K562 (cell line): ENCODE measurements at regions not wholly inside any gene's neighbourhood (a gene's known extent, or its start where the extent isn't known, plus 50 kb on each side); places are given as distances from the start of the nearest gene placed in this dataset.

Experiments
- ATAC-seq: fragments of 200-7000 bp; cut with Tn5 transposase; 3 replicates; pipeline ENCODE4 v1.9.1; 2020; ENCODE audit warnings: moderate library complexity
- BruUV-seq: library from RNA; stranded (reverse); fragments of 400-500 nt; replicated peaks from 2 replicates; lab custom pipeline; 2021; lab: Mats Ljungman, UMichigan
- CTCF ChIA-PET: fragments of 300-600 bp; formaldehyde crosslinking; extraction: SDS; loops from one replicate; lab custom pipeline; 2021; ENCODE audit warnings: low intra/inter-chr PET ratio; lab: Yijun Ruan, JAX
- POLR2A ChIA-PET: fragments of 300-600, 350-650 bp; sonication (Branson Sonifier 250); formaldehyde crosslinking; extraction: SDS; loops from one replicate; lab custom pipeline; 2021; ENCODE audit warnings: antibody characterized with exemption, inconsistent platforms; lab: Yijun Ruan, JAX
- DNase-seq, 4 experiments: peaks; one replicate each; pipeline versions ENCODE4 v3.0.0 to v3.0.0-alpha.2; 2011 to 2018; ENCODE audit warnings: low spot score in 3 of 4, mixed read lengths in 3 of 4; ENCODE audit errors: extremely low read depth in 1 of 4
- FAIRE-seq: peaks from 2 replicates; lab custom pipeline; 2011; peaks lifted over from hg19 to GRCh38; lab: Jason Lieb, UNC
- H2AFZ ChIP-seq: 2 replicates; pipeline ENCODE4 v1.6.0; 2011; ENCODE audit warnings: low read depth, low read length, control low read depth, inconsistent platforms
- H3K27ac ChIP-seq: fragments of 200-600 bp; 3 replicates; pipeline ENCODE4 v1.8.0; 2011; ENCODE audit warnings: low read depth, mild to moderate bottlenecking, control low read depth, inconsistent platforms, low read length, moderate library complexity, mixed read lengths; ENCODE audit errors: extremely low read depth
- H3K27me3 ChIP-seq, 2 experiments: fragments of 300-600 bp in 1 of 2; 2 replicates in 1 of 2; 3 replicates in 1 of 2; pipeline versions ENCODE4 v1.6.0 to v1.8.0; 2011; ENCODE audit warnings: inconsistent platforms in 2 of 2, low read length in 2 of 2, mild to moderate bottlenecking in 1 of 2, mixed read lengths in 1 of 2, moderate library complexity in 1 of 2; ENCODE audit not compliant: control insufficient read depth in 2 of 2, insufficient read depth in 2 of 2
- H3K36me3 ChIP-seq: fragments of 300-600 bp; 3 replicates; pipeline ENCODE4 v1.8.0; 2011; ENCODE audit warnings: mild to moderate bottlenecking, low read length, inconsistent platforms; ENCODE audit not compliant: control insufficient read depth, insufficient read depth
- H3K4me1 ChIP-seq, 2 experiments: fragments of 200-600 bp in 1 of 2; replicated peaks in 1 of 2; 2 replicates in 1 of 2; 3 replicates in 1 of 2; pipeline versions ENCODE4 v1.5.1 to v1.8.0; 2011; ENCODE audit warnings: inconsistent platforms in 2 of 2, low read length in 2 of 2, mild to moderate bottlenecking in 1 of 2, mixed read lengths in 1 of 2, moderate library complexity in 1 of 2; ENCODE audit not compliant: control insufficient read depth in 2 of 2, insufficient read depth in 2 of 2
- H3K4me2 ChIP-seq: 2 replicates; pipeline ENCODE4 v1.6.1; 2011; ENCODE audit warnings: low read length, control low read depth, inconsistent platforms, mixed read lengths; ENCODE audit not compliant: insufficient read depth
- H3K4me3 ChIP-seq: fragments of 200-600 bp; sonication (generic), shearing (Covaris generic); 2 replicates; pipeline ENCODE4 v1.5.1; 2016; ENCODE audit warnings: control low read depth, inconsistent platforms
- H3K79me2 ChIP-seq: fragments of 200-600 bp; 3 replicates; pipeline ENCODE4 v1.8.0; 2011; ENCODE audit warnings: low read length, inconsistent platforms; ENCODE audit not compliant: control insufficient read depth, insufficient read depth
- H3K9ac ChIP-seq, 2 experiments: 2 replicates each; pipeline versions ENCODE4 v1.6.0 to v1.6.1; 2011; ENCODE audit warnings: low read depth in 2 of 2, low read length in 2 of 2, control low read depth in 1 of 2, inconsistent platforms in 1 of 2, mild to moderate bottlenecking in 1 of 2, mixed read lengths in 1 of 2; ENCODE audit not compliant: insufficient read depth in 1 of 2
- H3K9me1 ChIP-seq: one replicate; pipeline ENCODE4 v1.6.0; 2011; ENCODE audit warnings: inconsistent platforms, mild to moderate bottlenecking, low read length, moderate library complexity; ENCODE audit not compliant: control insufficient read depth, insufficient read depth
- H3K9me3 ChIP-seq: replicated peaks from 2 replicates; pipeline ENCODE4 v1.5.1; 2011; ENCODE audit warnings: low read depth, low read length, inconsistent platforms; ENCODE audit not compliant: control insufficient read depth, insufficient read depth
- H4K20me1 ChIP-seq: replicated peaks from 2 replicates; pipeline ENCODE4 v1.6.1; 2011; ENCODE audit warnings: low read length, inconsistent platforms, mixed read lengths; ENCODE audit not compliant: control insufficient read depth, insufficient read depth
- ARID3B ChIP-seq: fragments of 250-450 bp; sonication (Bioruptor Pico); IDR thresholded peaks from 2 replicates; pipeline ENCODE4 v1.4.0; 2020; ENCODE audit warnings: borderline replicate concordance
- CTBP1 ChIP-seq: fragments of 450-650 bp; IDR thresholded peaks from 2 replicates; pipeline ENCODE4 v1.6.1; 2016; ENCODE audit warnings: borderline replicate concordance
- HDAC2 ChIP-seq: fragments of 450-650 bp; IDR thresholded peaks from 2 replicates; pipeline ENCODE4 v1.6.1; 2016; ENCODE audit warnings: mild to moderate bottlenecking
- NCOA6 ChIP-seq: fragments of 450-650 bp; IDR thresholded peaks from 2 replicates; pipeline ENCODE4 v1.6.1; 2017; ENCODE audit warnings: mild to moderate bottlenecking
- NELFE ChIP-seq: IDR thresholded peaks from 2 replicates; pipeline ENCODE4 v1.6.1; 2011; ENCODE audit warnings: mild to moderate bottlenecking; ENCODE audit not compliant: insufficient read depth, insufficient read length
- PCBP2 ChIP-seq: fragments of 200-400 bp; formaldehyde crosslinking; IDR thresholded peaks from 2 replicates; pipeline ENCODE4 v1.6.1; 2018; ENCODE audit warnings: low read length, low read depth, mild to moderate bottlenecking, moderate library complexity; ENCODE audit not compliant: poor library complexity, severe bottlenecking
- TAF15 ChIP-seq: fragments of 200-400 bp; formaldehyde crosslinking; IDR thresholded peaks from 2 replicates; pipeline ENCODE4 v1.6.1; 2017; ENCODE audit warnings: mild to moderate bottlenecking, low read depth, low read length, moderate library complexity
- THAP12 ChIP-seq: fragments of 250-450 bp; sonication (Bioruptor Pico); IDR thresholded peaks from 2 replicates; pipeline ENCODE4 v1.9.0; 2021; ENCODE audit warnings: mild to moderate bottlenecking, inconsistent platforms
- ZNF274 ChIP-seq: IDR thresholded peaks from 2 replicates; pipeline ENCODE4 v1.6.1; 2011; ENCODE audit warnings: low read depth, mild to moderate bottlenecking, low read length, moderate library complexity, borderline replicate concordance
- ZNF280A ChIP-seq: fragments of 450-650 bp; IDR thresholded peaks from 2 replicates; pipeline ENCODE4 v1.6.1; 2018; ENCODE audit warnings: mild to moderate bottlenecking, low read depth; ENCODE audit not compliant: partially characterized antibody
- ZNF76 ChIP-seq: fragments of 250-450 bp; sonication (Bioruptor Pico); IDR thresholded peaks from 2 replicates; pipeline ENCODE4 v1.4.0; 2020; ENCODE audit warnings: mild to moderate bottlenecking, moderate library complexity, borderline replicate concordance
- WGBS: fragments of 100-300 bp; shearing (Covaris generic); methylation state at CpG from one replicate; pipeline ENCODE4 v1.1.6; 2016; ENCODE audit warnings: low coverage, mixed read lengths; ENCODE audit not compliant: insufficient coverage; ENCODE audit errors: missing lambda C conversion rate; 5-methylcytosine and 5-hydroxymethylcytosine counted together
- in situ Hi-C: fragments of 300-500 bp; cut with MboI; formaldehyde crosslinking; loops from 4 replicates; pipeline ENCODE4 v1.15.0; 2018; ENCODE audit warnings: inconsistent platforms, mixed read lengths
- intact Hi-C: fragments of 100-400 bp; cut with micrococcal nuclease; formaldehyde crosslinking; loops from 2 replicates; pipeline ENCODE4 v1.14.2; 2022

DNA sequence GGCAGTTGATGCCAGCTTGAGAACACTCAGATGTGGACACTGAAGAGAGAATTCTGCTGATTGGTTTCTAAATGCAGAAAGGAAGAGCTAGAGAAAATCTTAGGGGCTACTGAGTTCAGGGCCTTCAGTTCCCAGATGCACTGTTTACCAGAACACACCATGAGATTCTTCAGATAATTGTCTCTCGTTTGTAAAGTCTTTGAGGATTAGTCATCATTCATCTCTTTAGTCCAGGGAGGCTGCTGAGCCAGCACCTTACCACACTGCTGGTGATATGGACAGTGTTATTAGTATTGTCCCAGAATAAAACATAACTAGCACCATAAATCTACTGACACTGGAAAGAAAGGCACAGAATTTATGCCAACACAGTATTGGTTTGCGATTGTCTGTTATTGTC is 690.8 kb upstream of the CELF4 start:
- H3K27me3 ChIP-seq: no peaks in the 10 kb centered on the region
- TF ChIP-seq TAF15: no peak
- TF ChIP-seq CTBP1: no peak
- TF ChIP-seq NCOA6: no peak
- TF ChIP-seq ZNF274: no peak
- no peak for TF ChIP-seq HDAC2
- no peak for TF ChIP-seq NELFE
- no peak for TF ChIP-seq ZNF280A
- TF ChIP-seq ARID3B (CRISPR knock-in tag): no peak
- no peak for TF ChIP-seq PCBP2
- TF ChIP-seq THAP12 (CRISPR knock-in tag): no peak
- no peak for TF ChIP-seq ZNF76
- TF ChIP-seq, all 486 proteins: peak for 0
- no peak overlapping the region for H3K9ac ChIP-seq
- H4K20me1 ChIP-seq: no peaks in the 10 kb centered on the region
- CTCF ChIA-PET: no interaction called here
- BruUV-seq: no TSS peak
- H3K4me3 ChIP-seq: no peak overlapping the region
- in situ Hi-C loops (no loop called here), intact Hi-C loops (no loop called here)
- DNase-seq (no peak), FAIRE-seq (no peak), ATAC-seq (no peak)
- H3K9me3 ChIP-seq: no peaks in the 10 kb centered on the region; the same call in 1 of the 2 replicates
- POLR2A ChIA-PET: no interaction called here
- no peak overlapping the region for H2AFZ ChIP-seq
- H3K9me1 ChIP-seq: no peaks in the 10 kb centered on the region
- H3K4me1 ChIP-seq: no peaks in the 10 kb centered on the region
- no peaks in the 10 kb centered on the region for H3K36me3 ChIP-seq
- H3K4me2 ChIP-seq: no peak overlapping the region
- H3K27ac ChIP-seq: no peak overlapping the region
- WGBS: 4% methylated on average over 2 of the region's 2 CpGs
- no peaks in the 10 kb centered on the region for H3K79me2 ChIP-seq
